Transverse colon (tissue), 4 donors: ENCODE measurements at regions not wholly inside any gene's neighbourhood (a gene's known extent, or its start where the extent isn't known, plus 50 kb on each side); places are given as distances from the start of the nearest gene placed in this dataset.

Source experiments
- EP300 ChIP-seq: sonication (generic); formaldehyde crosslinking; IDR thresholded peaks from one replicate; pipeline ENCODE4 v1.6.1; 2017; ENCODE audit warnings: antibody characterized with exemption, low read depth
- POLR2A ChIP-seq: fragments of 450-650 bp; IDR thresholded peaks from one replicate; pipeline ENCODE4 v1.6.1; 2016; ENCODE audit warnings: antibody characterized with exemption, mild to moderate bottlenecking, moderate library complexity
- POLR2AphosphoS5 ChIP-seq, 3 donors: sonication (generic); formaldehyde crosslinking; IDR thresholded peaks; one replicate each; pipeline ENCODE4 v1.6.1; 2016; ENCODE audit warnings: antibody characterized with exemption in 3 of 3
- TF ChIP-seq, protein P1 (sequence below), 5 experiments: fragments of 200-600 bp in 3 of 5; fragments of 450-650 bp in 2 of 5; sonication (generic) in 3 of 5; IDR thresholded peaks; 1 replicate in 2 of 5; 2 replicates in 3 of 5; pipeline ENCODE4 v1.5.1; 2016 to 2017; ENCODE audit warnings: antibody characterized with exemption in 5 of 5, inconsistent platforms in 3 of 5, mild to moderate bottlenecking in 2 of 5, moderate library complexity in 1 of 5

DNA sequence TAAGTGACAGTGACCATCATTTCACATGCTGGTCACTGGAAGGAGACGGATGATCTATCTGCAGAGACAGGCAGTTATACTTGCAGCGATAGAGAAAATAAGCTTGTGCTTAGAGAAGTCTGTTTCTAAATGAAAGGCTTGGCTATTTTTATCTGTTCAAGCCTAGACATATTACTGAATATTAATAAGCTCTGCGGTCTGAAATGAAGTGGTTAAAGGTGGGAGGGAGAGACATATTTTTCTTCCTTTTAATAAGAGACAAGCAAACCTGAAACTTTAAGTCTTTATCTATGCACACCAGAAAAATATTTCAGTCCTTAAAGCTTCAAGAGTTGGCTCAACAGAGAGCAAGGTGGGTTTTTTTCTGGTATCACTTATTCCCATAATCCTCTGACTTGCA lies 99.0 kb downstream of the CD200R1L start:
- TF ChIP-seq, protein P1, sequence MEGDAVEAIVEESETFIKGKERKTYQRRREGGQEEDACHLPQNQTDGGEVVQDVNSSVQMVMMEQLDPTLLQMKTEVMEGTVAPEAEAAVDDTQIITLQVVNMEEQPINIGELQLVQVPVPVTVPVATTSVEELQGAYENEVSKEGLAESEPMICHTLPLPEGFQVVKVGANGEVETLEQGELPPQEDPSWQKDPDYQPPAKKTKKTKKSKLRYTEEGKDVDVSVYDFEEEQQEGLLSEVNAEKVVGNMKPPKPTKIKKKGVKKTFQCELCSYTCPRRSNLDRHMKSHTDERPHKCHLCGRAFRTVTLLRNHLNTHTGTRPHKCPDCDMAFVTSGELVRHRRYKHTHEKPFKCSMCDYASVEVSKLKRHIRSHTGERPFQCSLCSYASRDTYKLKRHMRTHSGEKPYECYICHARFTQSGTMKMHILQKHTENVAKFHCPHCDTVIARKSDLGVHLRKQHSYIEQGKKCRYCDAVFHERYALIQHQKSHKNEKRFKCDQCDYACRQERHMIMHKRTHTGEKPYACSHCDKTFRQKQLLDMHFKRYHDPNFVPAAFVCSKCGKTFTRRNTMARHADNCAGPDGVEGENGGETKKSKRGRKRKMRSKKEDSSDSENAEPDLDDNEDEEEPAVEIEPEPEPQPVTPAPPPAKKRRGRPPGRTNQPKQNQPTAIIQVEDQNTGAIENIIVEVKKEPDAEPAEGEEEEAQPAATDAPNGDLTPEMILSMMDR (IDR thresholded peaks at IDR 0.05): no peak
- TF ChIP-seq POLR2A (no peak), POLR2AphosphoS5 (IDR thresholded peaks at IDR 0.05) (no peak), EP300 (no peak)
